ENCODE measurements at regions not wholly inside any gene's neighbourhood (a gene's known extent, or its start where the extent isn't known, plus 50 kb on each side); places are given as distances from the start of the nearest gene placed in this dataset.

GRCh38 chr2:47992671-47993070 lies 86.4 kb upstream of the FBXO11 start:
- TF ChIP-seq POLR2AphosphoS5 (IDR thresholded peaks at IDR 0.05) = no peak
- TF ChIP-seq, protein P1, sequence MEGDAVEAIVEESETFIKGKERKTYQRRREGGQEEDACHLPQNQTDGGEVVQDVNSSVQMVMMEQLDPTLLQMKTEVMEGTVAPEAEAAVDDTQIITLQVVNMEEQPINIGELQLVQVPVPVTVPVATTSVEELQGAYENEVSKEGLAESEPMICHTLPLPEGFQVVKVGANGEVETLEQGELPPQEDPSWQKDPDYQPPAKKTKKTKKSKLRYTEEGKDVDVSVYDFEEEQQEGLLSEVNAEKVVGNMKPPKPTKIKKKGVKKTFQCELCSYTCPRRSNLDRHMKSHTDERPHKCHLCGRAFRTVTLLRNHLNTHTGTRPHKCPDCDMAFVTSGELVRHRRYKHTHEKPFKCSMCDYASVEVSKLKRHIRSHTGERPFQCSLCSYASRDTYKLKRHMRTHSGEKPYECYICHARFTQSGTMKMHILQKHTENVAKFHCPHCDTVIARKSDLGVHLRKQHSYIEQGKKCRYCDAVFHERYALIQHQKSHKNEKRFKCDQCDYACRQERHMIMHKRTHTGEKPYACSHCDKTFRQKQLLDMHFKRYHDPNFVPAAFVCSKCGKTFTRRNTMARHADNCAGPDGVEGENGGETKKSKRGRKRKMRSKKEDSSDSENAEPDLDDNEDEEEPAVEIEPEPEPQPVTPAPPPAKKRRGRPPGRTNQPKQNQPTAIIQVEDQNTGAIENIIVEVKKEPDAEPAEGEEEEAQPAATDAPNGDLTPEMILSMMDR (IDR thresholded peaks at IDR 0.05) = no peak
- TF ChIP-seq POLR2A (IDR thresholded peaks at IDR 0.05) = no peak

Measured in sigmoid colon (tissue), 4 donors.